ENCODE measurements at regions not wholly inside any gene's neighbourhood (a gene's known extent, or its start where the extent isn't known, plus 50 kb on each side); places are given as distances from the start of the nearest gene placed in this dataset.

GRCh38 chr1:30257742-30258380 is 465.5 kb downstream of the MATN1 start:
- POLR2A ChIA-PET = no interaction called here
- H3K27me3 ChIP-seq (replicated peaks; ENCODE audit: control insufficient read depth, insufficient read depth, low read length) = no peaks in the 10 kb centered on the region

GRCh38 chr1:30257322-30257721 is 466.1 kb downstream of the MATN1 start:
- CTCF ChIA-PET = no interaction called here
- peaks cover 17% of the 10 kb centered on the region for H3K27me3 Mint-ChIP-seq (ENCODE audit: insufficient read depth, unreplicated experiment)
- no peak for DNase-seq
- no peaks in the 10 kb centered on the region for H3K9me3 Mint-ChIP-seq (ENCODE audit: unreplicated experiment)
- H3K27ac Mint-ChIP-seq (ENCODE audit: unreplicated experiment) = no peak overlapping the region
- Histone ChIP-seq H3K9me3 (no peaks in the 10 kb centered on the region), H3K4me3 (ENCODE audit: low read depth, low read length) (no peak overlapping the region), H3K4me1 (no peaks in the 10 kb centered on the region), H3K36me3 (ENCODE audit: control insufficient read depth, insufficient read depth, low read length) (no peaks in the 10 kb centered on the region), H3K27me3 (replicated peaks; ENCODE audit: control insufficient read depth, insufficient read depth, low read length) (no peaks in the 10 kb centered on the region)
- BruUV-seq (replicated peaks) = no TSS peak
- TF ChIP-seq CTCF (IDR thresholded peaks at IDR 0.05; ENCODE audit: insufficient read depth in 1 of 2, low read depth in 1 of 2, low read length in 1 of 2, severe bottlenecking in 1 of 2, unreplicated experiment in 1 of 2) = no peak
- intact Hi-C loops (cut with micrococcal nuclease; ENCODE audit: unreplicated experiment) = no loop called here
- no peaks in the 10 kb centered on the region for H3K4me1 Mint-ChIP-seq (ENCODE audit: low read depth, unreplicated experiment)
- POLR2A ChIA-PET = no interaction called here
- no peak overlapping the region for H3K4me3 Mint-ChIP-seq (ENCODE audit: unreplicated experiment)
- no peaks in the 10 kb centered on the region for H3K36me3 Mint-ChIP-seq (ENCODE audit: insufficient read depth, unreplicated experiment)

More at GRCh38 chr1:30257742-30258380, 465.5 kb downstream of the MATN1 start:
- no peak overlapping the region for H3K27ac Mint-ChIP-seq (ENCODE audit: unreplicated experiment)
- H3K9me3 ChIP-seq = no peaks in the 10 kb centered on the region
- peaks cover 17% of the 10 kb centered on the region for H3K27me3 Mint-ChIP-seq (ENCODE audit: insufficient read depth, unreplicated experiment)
- no TSS peak for BruUV-seq (replicated peaks)
- H3K4me3 Mint-ChIP-seq (ENCODE audit: unreplicated experiment) = no peak overlapping the region
- H3K36me3 ChIP-seq (ENCODE audit: control insufficient read depth, insufficient read depth, low read length) = no peaks in the 10 kb centered on the region
- no peak for DNase-seq
- CTCF ChIA-PET = no interaction called here
- H3K4me1 ChIP-seq = no peaks in the 10 kb centered on the region
- no peaks in the 10 kb centered on the region for H3K9me3 Mint-ChIP-seq (ENCODE audit: unreplicated experiment)
- H3K4me3 ChIP-seq (ENCODE audit: low read depth, low read length) = no peak overlapping the region
- H3K36me3 Mint-ChIP-seq (ENCODE audit: insufficient read depth, unreplicated experiment) = no peaks in the 10 kb centered on the region
- no peaks in the 10 kb centered on the region for H3K4me1 Mint-ChIP-seq (ENCODE audit: low read depth, unreplicated experiment)
- TF ChIP-seq CTCF (IDR thresholded peaks at IDR 0.05; ENCODE audit: insufficient read depth in 1 of 2, low read depth in 1 of 2, low read length in 1 of 2, severe bottlenecking in 1 of 2, unreplicated experiment in 1 of 2) = no peak
- intact Hi-C loops (cut with micrococcal nuclease; ENCODE audit: unreplicated experiment) = no loop called here

GRCh38 chr1:30256911-30257310 is 466.5 kb downstream of the MATN1 start:
- Histone ChIP-seq H3K9me3 (no peaks in the 10 kb centered on the region), H3K27me3 (replicated peaks; ENCODE audit: control insufficient read depth, insufficient read depth, low read length) (no peaks in the 10 kb centered on the region), H3K36me3 (ENCODE audit: control insufficient read depth, insufficient read depth, low read length) (no peaks in the 10 kb centered on the region), H3K4me3 (ENCODE audit: low read depth, low read length) (no peak overlapping the region), H3K4me1 (no peaks in the 10 kb centered on the region)
- no peak overlapping the region for H3K27ac Mint-ChIP-seq (ENCODE audit: unreplicated experiment)
- no TSS peak for BruUV-seq (replicated peaks)
- H3K9me3 Mint-ChIP-seq (ENCODE audit: unreplicated experiment) = no peaks in the 10 kb centered on the region
- intact Hi-C loops (cut with micrococcal nuclease; ENCODE audit: unreplicated experiment) = no loop called here
- no peak overlapping the region for H3K4me3 Mint-ChIP-seq (ENCODE audit: unreplicated experiment)
- no peaks in the 10 kb centered on the region for H3K4me1 Mint-ChIP-seq (ENCODE audit: low read depth, unreplicated experiment)
- peaks cover 17% of the 10 kb centered on the region for H3K27me3 Mint-ChIP-seq (ENCODE audit: insufficient read depth, unreplicated experiment)
- ChIA-PET POLR2A (no interaction called here), CTCF (no interaction called here)
- H3K36me3 Mint-ChIP-seq (ENCODE audit: insufficient read depth, unreplicated experiment) = no peaks in the 10 kb centered on the region
- TF ChIP-seq CTCF (IDR thresholded peaks at IDR 0.05; ENCODE audit: insufficient read depth in 1 of 2, low read depth in 1 of 2, low read length in 1 of 2, severe bottlenecking in 1 of 2, unreplicated experiment in 1 of 2) = no peak
- DNase-seq = no peak
